ENCODE measurements at regions not wholly inside any gene's neighbourhood (a gene's known extent, or its start where the extent isn't known, plus 50 kb on each side); places are given as distances from the start of the nearest gene placed in this dataset.
"Not testable (repeated sequence)": the region's sequence is repeated elsewhere in the genome, so short reads cannot be mapped to it uniquely, and the experiment has no call there.

DNA sequence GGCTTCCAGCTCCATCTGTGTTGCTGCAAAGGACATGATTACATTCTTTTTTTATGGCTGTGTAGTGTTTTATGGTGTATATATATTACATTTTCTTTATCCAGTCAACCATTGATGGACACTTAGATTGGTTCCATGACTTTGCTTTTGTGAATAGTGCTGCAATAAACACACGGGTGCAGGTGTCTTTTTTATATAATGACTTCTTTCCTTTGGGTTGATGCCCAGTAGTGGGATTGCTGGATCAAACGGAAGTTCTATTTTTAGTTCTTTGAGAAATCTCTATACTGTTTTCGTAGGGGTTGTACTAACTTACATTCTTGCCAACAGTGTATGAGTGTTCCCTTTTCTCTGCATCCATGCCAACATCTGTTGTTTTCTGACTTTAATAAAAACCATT, 189.7 kb downstream of the ACTR3B start:
- no peak for DNase-seq (ENCODE audit: low read depth)

DNA sequence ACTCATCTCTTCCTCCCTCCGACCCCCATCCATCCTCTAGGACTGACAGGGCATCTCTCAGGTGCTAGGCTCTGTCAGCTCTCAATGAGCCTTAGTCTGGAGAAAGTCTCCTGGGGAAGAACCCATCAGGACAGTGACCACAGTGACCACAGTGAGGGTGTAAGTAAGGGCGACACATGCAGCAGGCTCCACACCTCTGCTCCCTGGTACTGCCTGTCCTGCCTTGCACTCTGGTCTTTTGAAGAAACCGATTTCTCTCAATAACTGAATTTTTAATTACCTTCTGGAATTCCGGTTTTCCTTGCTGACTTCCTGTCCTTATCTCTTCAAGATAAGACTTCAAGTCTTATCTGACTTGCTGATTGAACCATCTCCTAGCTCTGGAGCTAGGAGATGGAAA, 190.2 kb downstream of the ACTR3B start:
- H3K4me3 ChIP-seq (ENCODE audit: low read depth, low read length) = no peak overlapping the region
- no peak for DNase-seq (ENCODE audit: low read depth)
- TF ChIP-seq, protein P1, sequence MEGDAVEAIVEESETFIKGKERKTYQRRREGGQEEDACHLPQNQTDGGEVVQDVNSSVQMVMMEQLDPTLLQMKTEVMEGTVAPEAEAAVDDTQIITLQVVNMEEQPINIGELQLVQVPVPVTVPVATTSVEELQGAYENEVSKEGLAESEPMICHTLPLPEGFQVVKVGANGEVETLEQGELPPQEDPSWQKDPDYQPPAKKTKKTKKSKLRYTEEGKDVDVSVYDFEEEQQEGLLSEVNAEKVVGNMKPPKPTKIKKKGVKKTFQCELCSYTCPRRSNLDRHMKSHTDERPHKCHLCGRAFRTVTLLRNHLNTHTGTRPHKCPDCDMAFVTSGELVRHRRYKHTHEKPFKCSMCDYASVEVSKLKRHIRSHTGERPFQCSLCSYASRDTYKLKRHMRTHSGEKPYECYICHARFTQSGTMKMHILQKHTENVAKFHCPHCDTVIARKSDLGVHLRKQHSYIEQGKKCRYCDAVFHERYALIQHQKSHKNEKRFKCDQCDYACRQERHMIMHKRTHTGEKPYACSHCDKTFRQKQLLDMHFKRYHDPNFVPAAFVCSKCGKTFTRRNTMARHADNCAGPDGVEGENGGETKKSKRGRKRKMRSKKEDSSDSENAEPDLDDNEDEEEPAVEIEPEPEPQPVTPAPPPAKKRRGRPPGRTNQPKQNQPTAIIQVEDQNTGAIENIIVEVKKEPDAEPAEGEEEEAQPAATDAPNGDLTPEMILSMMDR (IDR thresholded peaks at IDR 0.05; ENCODE audit: low read depth, low read length, missing control alignments) = no peak

More for the DNA sequence above, 189.7 kb downstream of the ACTR3B start:
- H3K4me3 ChIP-seq (ENCODE audit: low read depth, low read length) = no peak overlapping the region
- TF ChIP-seq, protein P1 (IDR thresholded peaks at IDR 0.05; ENCODE audit: low read depth, low read length, missing control alignments) = no peak

DNA sequence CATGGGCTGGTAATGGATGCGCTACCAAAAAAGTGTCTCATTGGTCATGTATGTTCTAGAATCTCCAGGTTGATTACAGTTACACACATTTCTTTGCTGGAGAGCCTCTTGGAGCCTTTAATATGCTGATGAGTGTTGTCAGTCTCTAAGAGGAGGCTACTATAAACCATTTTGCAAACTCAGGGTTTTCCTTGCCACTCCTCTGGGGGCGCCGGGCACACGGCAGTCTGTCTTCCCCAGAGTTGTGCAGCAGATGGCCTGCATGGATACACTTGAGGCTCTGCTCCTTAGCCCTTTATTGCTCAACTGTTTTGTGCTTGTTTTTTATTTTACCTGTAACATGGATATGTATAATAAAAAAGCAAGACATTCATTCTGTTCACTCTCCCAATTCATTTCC, 196.5 kb downstream of the ACTR3B start:
- TF ChIP-seq, protein P1 (IDR thresholded peaks at IDR 0.05; ENCODE audit: low read depth, low read length, missing control alignments) = no peak
- H3K4me3 ChIP-seq (ENCODE audit: low read depth, low read length) = no peak overlapping the region
- no peak for DNase-seq (ENCODE audit: low read depth)

DNA sequence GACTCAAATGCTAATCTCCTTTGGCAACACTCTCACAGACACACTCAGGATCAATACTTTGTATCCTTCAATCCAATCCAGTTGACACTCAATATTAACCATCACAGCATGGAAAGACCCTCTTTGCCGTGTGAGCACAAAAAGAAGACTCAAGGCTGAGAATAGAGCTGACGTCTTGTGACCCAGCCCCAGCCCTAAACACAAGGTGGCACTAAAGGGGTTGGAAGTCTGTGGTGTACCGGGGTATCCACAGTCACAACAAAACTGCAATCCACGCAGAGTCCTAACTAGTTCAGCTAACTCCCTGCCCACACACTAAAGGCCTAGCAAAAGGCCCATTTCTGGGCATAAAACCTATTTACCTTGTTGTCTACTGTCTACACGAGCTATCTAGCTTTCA, 200.1 kb downstream of the ACTR3B start:
- TF ChIP-seq, protein P1 (IDR thresholded peaks at IDR 0.05; ENCODE audit: low read depth, low read length, missing control alignments) = no peak
- no peak overlapping the region for H3K4me3 ChIP-seq (ENCODE audit: low read depth, low read length)
- DNase-seq (ENCODE audit: low read depth) = no peak

DNA sequence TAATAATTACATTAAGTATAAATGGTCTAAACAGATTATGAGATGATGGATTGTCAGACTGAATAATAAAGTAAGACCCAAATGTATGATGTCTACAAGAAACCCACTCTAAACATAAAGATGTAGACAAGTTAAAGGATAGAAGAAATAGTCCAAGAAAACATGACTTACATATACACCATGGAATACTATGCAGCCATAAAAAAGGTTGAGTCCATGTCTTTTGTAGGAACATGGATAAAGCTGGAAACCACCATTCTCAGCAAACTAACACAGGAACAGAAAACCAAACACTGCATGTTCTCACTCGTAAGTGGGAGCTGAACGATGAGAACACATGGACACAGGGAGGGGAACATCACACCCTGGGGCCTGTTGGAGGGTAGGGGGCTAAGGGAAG, 202.2 kb downstream of the ACTR3B start:
- not testable (repeated sequence) for DNase-seq (ENCODE audit: low read depth); H3K4me3 ChIP-seq (ENCODE audit: low read depth, low read length)

DNA sequence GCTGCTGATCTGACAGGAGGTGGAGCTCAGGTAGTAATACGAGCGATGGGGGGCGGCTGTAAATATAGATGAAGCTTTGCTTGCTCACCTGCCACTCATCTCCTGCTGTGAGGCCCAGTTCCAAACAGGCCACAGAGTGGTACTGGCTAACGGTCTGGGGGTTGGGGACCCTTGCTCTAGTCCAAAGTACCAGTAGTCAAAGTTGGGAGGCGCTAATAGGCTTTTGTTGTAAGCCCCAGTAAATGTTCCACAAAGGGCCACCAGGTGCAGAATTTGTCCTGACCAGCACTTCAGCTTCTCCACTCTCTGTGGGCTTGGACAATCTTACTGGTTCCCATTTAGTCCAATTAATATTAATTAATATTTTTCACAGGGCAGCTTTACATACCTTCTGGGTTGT, 206.6 kb downstream of the ACTR3B start:
- DNase-seq (ENCODE audit: low read depth) = no peak
- no peak overlapping the region for H3K4me3 ChIP-seq (ENCODE audit: low read depth, low read length)
- TF ChIP-seq, protein P1 (IDR thresholded peaks at IDR 0.05; ENCODE audit: low read depth, low read length, missing control alignments) = no peak

DNA sequence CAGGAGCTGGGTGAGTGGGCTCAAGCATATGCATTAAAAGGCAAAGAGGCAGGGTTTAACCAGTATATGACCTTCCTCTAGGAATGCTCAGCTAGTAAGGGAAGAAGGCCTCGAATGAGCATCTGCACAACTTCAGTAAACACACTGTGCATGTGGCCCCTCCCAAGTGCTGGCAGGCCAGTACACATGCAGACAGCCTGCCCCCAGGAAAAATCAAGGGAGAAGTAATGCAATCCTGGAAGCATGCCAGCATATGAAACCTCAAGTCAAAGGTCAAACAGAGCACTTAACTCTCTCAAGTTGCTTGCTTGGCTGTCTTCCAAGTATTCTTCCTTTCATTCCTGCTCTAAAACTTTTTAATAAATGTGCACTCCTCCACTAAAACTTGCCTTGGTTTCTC, 208.4 kb downstream of the ACTR3B start:
- H3K4me3 ChIP-seq (ENCODE audit: low read depth, low read length) = no peak overlapping the region
- TF ChIP-seq, protein P1 (IDR thresholded peaks at IDR 0.05; ENCODE audit: low read depth, low read length, missing control alignments) = no peak
- no peak for DNase-seq (ENCODE audit: low read depth)

DNA sequence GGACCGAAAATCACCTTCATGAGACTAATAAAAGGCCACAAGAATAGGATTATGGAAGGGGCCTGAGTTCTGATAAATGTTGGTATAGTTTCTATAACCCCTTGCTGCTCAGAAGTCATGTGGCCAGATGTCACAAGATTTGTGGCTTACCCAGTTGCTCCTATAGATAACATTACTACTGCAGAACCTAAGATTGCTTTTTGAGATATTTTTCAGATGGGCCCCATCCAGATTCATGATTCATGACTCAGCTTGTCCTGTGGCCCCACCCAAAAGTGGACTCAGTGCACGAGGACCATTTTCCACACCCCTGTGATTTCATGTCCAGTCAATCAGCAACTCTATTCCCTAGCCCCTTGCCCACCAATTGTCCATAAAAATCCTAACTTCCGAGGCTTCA, 209.0 kb downstream of the ACTR3B start:
- DNase-seq (ENCODE audit: low read depth) = no peak
- TF ChIP-seq, protein P1 (IDR thresholded peaks at IDR 0.05; ENCODE audit: low read depth, low read length, missing control alignments) = no peak
- H3K4me3 ChIP-seq (ENCODE audit: low read depth, low read length) = no peak overlapping the region
